K562 (cell line): ENCODE measurements at regions not wholly inside any gene's neighbourhood (a gene's known extent, or its start where the extent isn't known, plus 50 kb on each side); places are given as distances from the start of the nearest gene placed in this dataset.

Experiments
- ATAC-seq: fragments of 200-7000 bp; cut with Tn5 transposase; 3 replicates; pipeline ENCODE4 v1.9.1; 2020; ENCODE audit warnings: moderate library complexity
- BruUV-seq: library from RNA; stranded (reverse); fragments of 400-500 nt; replicated peaks from 2 replicates; lab custom pipeline; 2021; lab: Mats Ljungman, UMichigan
- CTCF ChIA-PET: fragments of 300-600 bp; formaldehyde crosslinking; extraction: SDS; loops from one replicate; lab custom pipeline; 2021; ENCODE audit warnings: low intra/inter-chr PET ratio; lab: Yijun Ruan, JAX
- POLR2A ChIA-PET: fragments of 300-600, 350-650 bp; sonication (Branson Sonifier 250); formaldehyde crosslinking; extraction: SDS; loops from one replicate; lab custom pipeline; 2021; ENCODE audit warnings: antibody characterized with exemption, inconsistent platforms; lab: Yijun Ruan, JAX
- DNase-seq, 4 experiments: peaks; one replicate each; pipeline versions ENCODE4 v3.0.0 to v3.0.0-alpha.2; 2011 to 2018; ENCODE audit warnings: low spot score in 3 of 4, mixed read lengths in 3 of 4; ENCODE audit errors: extremely low read depth in 1 of 4
- FAIRE-seq: peaks from 2 replicates; lab custom pipeline; 2011; peaks lifted over from hg19 to GRCh38; lab: Jason Lieb, UNC
- H2AFZ ChIP-seq: 2 replicates; pipeline ENCODE4 v1.6.0; 2011; ENCODE audit warnings: low read depth, low read length, control low read depth, inconsistent platforms
- H3K27ac ChIP-seq: fragments of 200-600 bp; 3 replicates; pipeline ENCODE4 v1.8.0; 2011; ENCODE audit warnings: low read depth, mild to moderate bottlenecking, control low read depth, inconsistent platforms, low read length, moderate library complexity, mixed read lengths; ENCODE audit errors: extremely low read depth
- H3K27me3 ChIP-seq, 2 experiments: fragments of 300-600 bp in 1 of 2; 2 replicates in 1 of 2; 3 replicates in 1 of 2; pipeline versions ENCODE4 v1.6.0 to v1.8.0; 2011; ENCODE audit warnings: inconsistent platforms in 2 of 2, low read length in 2 of 2, mild to moderate bottlenecking in 1 of 2, mixed read lengths in 1 of 2, moderate library complexity in 1 of 2; ENCODE audit not compliant: control insufficient read depth in 2 of 2, insufficient read depth in 2 of 2
- H3K36me3 ChIP-seq: fragments of 300-600 bp; 3 replicates; pipeline ENCODE4 v1.8.0; 2011; ENCODE audit warnings: mild to moderate bottlenecking, low read length, inconsistent platforms; ENCODE audit not compliant: control insufficient read depth, insufficient read depth
- H3K4me1 ChIP-seq, 2 experiments: fragments of 200-600 bp in 1 of 2; replicated peaks in 1 of 2; 2 replicates in 1 of 2; 3 replicates in 1 of 2; pipeline versions ENCODE4 v1.5.1 to v1.8.0; 2011; ENCODE audit warnings: inconsistent platforms in 2 of 2, low read length in 2 of 2, mild to moderate bottlenecking in 1 of 2, mixed read lengths in 1 of 2, moderate library complexity in 1 of 2; ENCODE audit not compliant: control insufficient read depth in 2 of 2, insufficient read depth in 2 of 2
- H3K4me2 ChIP-seq: 2 replicates; pipeline ENCODE4 v1.6.1; 2011; ENCODE audit warnings: low read length, control low read depth, inconsistent platforms, mixed read lengths; ENCODE audit not compliant: insufficient read depth
- H3K4me3 ChIP-seq: fragments of 200-600 bp; sonication (generic), shearing (Covaris generic); 2 replicates; pipeline ENCODE4 v1.5.1; 2016; ENCODE audit warnings: control low read depth, inconsistent platforms
- H3K79me2 ChIP-seq: fragments of 200-600 bp; 3 replicates; pipeline ENCODE4 v1.8.0; 2011; ENCODE audit warnings: low read length, inconsistent platforms; ENCODE audit not compliant: control insufficient read depth, insufficient read depth
- H3K9ac ChIP-seq, 2 experiments: 2 replicates each; pipeline versions ENCODE4 v1.6.0 to v1.6.1; 2011; ENCODE audit warnings: low read depth in 2 of 2, low read length in 2 of 2, control low read depth in 1 of 2, inconsistent platforms in 1 of 2, mild to moderate bottlenecking in 1 of 2, mixed read lengths in 1 of 2; ENCODE audit not compliant: insufficient read depth in 1 of 2
- H3K9me1 ChIP-seq: one replicate; pipeline ENCODE4 v1.6.0; 2011; ENCODE audit warnings: inconsistent platforms, mild to moderate bottlenecking, low read length, moderate library complexity; ENCODE audit not compliant: control insufficient read depth, insufficient read depth
- H3K9me3 ChIP-seq: replicated peaks from 2 replicates; pipeline ENCODE4 v1.5.1; 2011; ENCODE audit warnings: low read depth, low read length, inconsistent platforms; ENCODE audit not compliant: control insufficient read depth, insufficient read depth
- H4K20me1 ChIP-seq: replicated peaks from 2 replicates; pipeline ENCODE4 v1.6.1; 2011; ENCODE audit warnings: low read length, inconsistent platforms, mixed read lengths; ENCODE audit not compliant: control insufficient read depth, insufficient read depth
- CBX5 ChIP-seq: IDR thresholded peaks from 2 replicates; pipeline ENCODE4 v1.6.1; 2014; ENCODE audit warnings: low read depth, borderline replicate concordance
- CHCHD3 ChIP-seq: fragments of 250-450 bp; sonication (Bioruptor Pico); IDR thresholded peaks from 2 replicates; pipeline ENCODE4 v2.1.2; 2022; ENCODE audit warnings: mild to moderate bottlenecking
- ESRRB ChIP-seq: fragments of 250-450 bp; sonication (Bioruptor Pico); IDR thresholded peaks from 2 replicates; pipeline ENCODE4 v1.5.0; 2020; ENCODE audit warnings: mild to moderate bottlenecking, moderate library complexity, borderline replicate concordance
- ZKSCAN8 ChIP-seq: fragments of 200-800 bp; sonication (Bioruptor generic); IDR thresholded peaks from 2 replicates; pipeline ENCODE4 v1.6.1; 2016; ENCODE audit warnings: missing genetic modification characterization, missing compliant biosample characterization
- ZZZ3 ChIP-seq: fragments of 450-650 bp; IDR thresholded peaks from 2 replicates; pipeline ENCODE4 v1.6.1; 2016; ENCODE audit warnings: antibody characterized with exemption, mild to moderate bottlenecking, moderate library complexity
- WGBS: fragments of 100-300 bp; shearing (Covaris generic); methylation state at CpG from one replicate; pipeline ENCODE4 v1.1.6; 2016; ENCODE audit warnings: low coverage, mixed read lengths; ENCODE audit not compliant: insufficient coverage; ENCODE audit errors: missing lambda C conversion rate; 5-methylcytosine and 5-hydroxymethylcytosine counted together
- in situ Hi-C: fragments of 300-500 bp; cut with MboI; formaldehyde crosslinking; loops from 4 replicates; pipeline ENCODE4 v1.15.0; 2018; ENCODE audit warnings: inconsistent platforms, mixed read lengths
- intact Hi-C: fragments of 100-400 bp; cut with micrococcal nuclease; formaldehyde crosslinking; loops from 2 replicates; pipeline ENCODE4 v1.14.2; 2022
- TF ChIP-seq, protein P1 (sequence below): sonication (generic); formaldehyde crosslinking; IDR thresholded peaks from 2 replicates; pipeline ENCODE4 v1.8.0; 2022; ENCODE audit warnings: missing genetic modification reagents, mild to moderate bottlenecking, borderline replicate concordance

DNA sequence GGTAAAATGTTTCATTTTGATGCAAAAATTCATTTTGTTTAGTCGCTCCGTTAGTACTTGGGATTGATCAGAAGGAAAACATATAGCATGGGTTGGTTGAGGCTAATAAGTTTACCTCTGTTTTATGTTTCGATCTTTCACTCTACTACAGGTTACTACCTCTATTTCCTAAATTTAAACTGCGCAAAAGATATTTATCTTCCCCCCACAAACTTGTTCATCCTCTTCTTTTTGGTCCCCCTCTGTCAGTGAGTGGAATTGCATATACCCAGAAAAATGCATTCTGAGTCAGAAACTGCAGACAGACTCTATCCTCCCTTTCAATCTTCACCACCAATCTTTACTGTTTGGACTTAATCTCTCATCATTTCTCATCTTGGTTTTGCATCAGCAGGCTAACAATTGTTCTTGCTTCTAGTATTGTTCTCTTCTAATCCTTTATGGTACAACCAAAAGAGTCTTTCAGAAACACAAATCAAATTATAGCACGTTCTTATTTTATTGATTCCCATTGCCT, 316.0 kb upstream of the ADGRL4 start:
- Histone ChIP-seq H3K36me3 (no peaks in the 10 kb centered on the region), H2AFZ (no peak overlapping the region), H3K79me2 (no peaks in the 10 kb centered on the region), H3K4me1 (no peaks in the 10 kb centered on the region), H3K9ac (no peak overlapping the region), H3K27me3 (no peaks in the 10 kb centered on the region)
- FAIRE-seq = no peak
- POLR2A ChIA-PET = no interaction called here
- BruUV-seq = no TSS peak
- DNase-seq = no peak
- no peak for ATAC-seq
- intact Hi-C loops = no loop called here
- WGBS = 2% methylated on average over 5 of the region's 5 CpGs
- in situ Hi-C loops = no loop called here
- no peak for TF ChIP-seq CHCHD3 (CRISPR knock-in tag)
- no peak for TF ChIP-seq ESRRB
- no peak for TF ChIP-seq CBX5
- TF ChIP-seq, protein P1, sequence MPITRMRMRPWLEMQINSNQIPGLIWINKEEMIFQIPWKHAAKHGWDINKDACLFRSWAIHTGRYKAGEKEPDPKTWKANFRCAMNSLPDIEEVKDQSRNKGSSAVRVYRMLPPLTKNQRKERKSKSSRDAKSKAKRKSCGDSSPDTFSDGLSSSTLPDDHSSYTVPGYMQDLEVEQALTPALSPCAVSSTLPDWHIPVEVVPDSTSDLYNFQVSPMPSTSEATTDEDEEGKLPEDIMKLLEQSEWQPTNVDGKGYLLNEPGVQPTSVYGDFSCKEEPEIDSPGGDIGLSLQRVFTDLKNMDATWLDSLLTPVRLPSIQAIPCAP (CRISPR knock-in tag) = no peak
- TF ChIP-seq ZKSCAN8 (CRISPR knock-in tag) = no peak
- TF ChIP-seq, all 486 proteins: peak for 0
- no peaks in the 10 kb centered on the region for H3K9me3 ChIP-seq
- H3K9me1 ChIP-seq = no peaks in the 10 kb centered on the region
- H3K4me2 ChIP-seq = no peak overlapping the region
- H3K4me3 ChIP-seq = no peak overlapping the region
- CTCF ChIA-PET = no interaction called here
- H4K20me1 ChIP-seq = no peaks in the 10 kb centered on the region
- H3K27ac ChIP-seq = no peak overlapping the region

GRCh38 chr1:79312438-79312837, 305.9 kb upstream of the ADGRL4 start:
- H3K27me3 ChIP-seq = no peaks in the 10 kb centered on the region
- no TSS peak for BruUV-seq
- in situ Hi-C loops = no loop called here
- ATAC-seq (no peak), DNase-seq (no peak)
- no peaks in the 10 kb centered on the region for H4K20me1 ChIP-seq
- CTCF ChIA-PET = no interaction called here
- no peaks in the 10 kb centered on the region for H3K9me1 ChIP-seq
- H3K9me3 ChIP-seq = no peaks in the 10 kb centered on the region
- no peaks in the 10 kb centered on the region for H3K36me3 ChIP-seq
- H3K79me2 ChIP-seq = no peaks in the 10 kb centered on the region
- H3K4me3 ChIP-seq = no peak overlapping the region
- no peak overlapping the region for H3K9ac ChIP-seq
- POLR2A ChIA-PET = no interaction called here
- H3K27ac ChIP-seq = no peak overlapping the region
- H3K4me1 ChIP-seq = no peaks in the 10 kb centered on the region
- no peak for TF ChIP-seq ZZZ3
- TF ChIP-seq, all 486 proteins: peak for 0
- FAIRE-seq = no peak
- Histone ChIP-seq H3K4me2 (no peak overlapping the region), H2AFZ (no peak overlapping the region)
- intact Hi-C loops = no loop called here
